ENCODE measurements at regions not wholly inside any gene's neighbourhood (a gene's known extent, or its start where the extent isn't known, plus 50 kb on each side); places are given as distances from the start of the nearest gene placed in this dataset.

GRCh38 chr4:185894481-185894880, 82.5 kb upstream of the SORBS2 start:
- no peak for DNase-seq

DNA sequence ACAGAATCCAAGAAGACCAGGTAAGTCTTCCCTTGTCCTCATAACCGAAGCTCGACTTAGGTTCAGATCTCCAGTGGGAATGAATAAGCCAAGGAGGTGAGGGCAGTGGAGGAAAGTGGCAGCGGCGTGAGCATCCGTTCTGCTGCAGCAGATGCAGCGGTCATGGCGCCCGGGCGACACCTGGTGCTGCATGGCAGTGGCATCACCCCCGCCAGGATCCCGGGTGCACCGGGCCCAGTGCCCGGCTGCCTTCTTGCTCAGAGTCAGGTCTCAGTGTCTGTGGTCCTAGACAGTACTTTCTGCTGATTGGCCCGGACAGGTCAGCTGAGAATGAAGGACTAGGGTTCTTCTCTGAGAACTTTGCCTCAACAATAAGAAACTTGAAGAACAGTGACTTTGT, 83.4 kb upstream of the SORBS2 start:
- no peak for DNase-seq

GRCh38 chr4:185895866-185896265, 83.9 kb upstream of the SORBS2 start:
- DNase-seq, result no peak

GRCh38 chr4:185896817-185897488, 85.0 kb upstream of the SORBS2 start:
- DNase-seq, result no peak

DNA sequence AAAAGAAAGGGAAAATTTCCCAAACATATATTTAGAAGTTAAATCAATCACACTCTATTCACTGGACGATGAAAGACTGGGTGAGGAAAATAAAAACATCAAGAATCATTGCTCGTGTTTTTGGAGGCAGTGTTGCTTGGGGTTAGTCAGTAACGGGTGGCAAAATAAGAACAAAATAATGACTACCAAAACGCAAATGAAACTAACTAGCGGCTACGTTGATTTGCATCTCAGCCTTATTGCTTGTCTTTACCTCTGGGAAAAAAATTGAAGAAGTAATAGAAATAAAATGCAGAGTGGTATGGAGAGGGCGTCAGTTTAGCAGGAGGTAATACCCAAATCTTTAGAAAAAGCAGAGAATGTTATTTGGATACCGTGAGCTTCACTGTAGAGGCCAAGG, 86.4 kb upstream of the SORBS2 start:
- no peak for DNase-seq

GRCh38 chr4:185899833-185900232, 87.8 kb upstream of the SORBS2 start:
- DNase-seq, result no peak

DNA sequence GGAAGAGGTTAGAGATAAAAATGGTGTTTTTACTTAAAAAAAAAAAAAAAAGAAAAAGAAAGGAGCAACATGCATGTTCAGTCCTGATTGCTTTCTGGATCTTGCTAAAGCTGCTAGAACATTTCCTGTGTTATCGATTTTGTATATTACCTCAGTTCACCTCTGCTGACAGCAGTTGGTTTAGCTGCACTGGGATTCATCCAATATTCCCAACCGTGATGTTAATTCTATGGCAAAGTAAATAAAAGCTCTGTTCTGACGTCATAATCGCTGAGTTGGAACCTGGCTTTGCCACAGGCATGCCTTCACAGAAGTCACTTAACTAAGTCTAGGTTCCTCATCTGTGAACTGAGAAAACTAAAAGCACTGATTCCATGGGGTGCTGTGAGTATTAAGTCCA, 90.7 kb upstream of the SORBS2 start:
- no peak for DNase-seq

DNA sequence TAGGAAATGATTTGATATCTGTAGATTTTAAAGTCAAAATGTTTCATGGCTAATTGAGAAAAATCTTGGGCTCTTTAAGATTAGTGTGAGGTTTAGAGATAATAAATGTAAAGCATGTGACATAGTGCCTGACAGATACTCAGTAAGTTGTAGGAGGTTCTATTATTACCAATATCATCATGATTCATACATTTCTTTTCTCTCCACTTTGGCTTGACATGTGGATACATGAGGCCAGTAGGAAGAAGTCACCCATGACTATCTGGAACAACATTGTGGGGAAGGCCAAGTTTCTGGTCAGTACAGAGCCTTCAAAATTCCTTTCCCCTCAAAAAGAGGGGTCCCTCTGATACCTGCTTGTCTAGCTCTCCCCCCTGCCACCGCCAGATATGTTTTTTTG, 91.2 kb upstream of the SORBS2 start:
- no peak for DNase-seq

GRCh38 chr4:185904381-185904780, 92.4 kb upstream of the SORBS2 start:
- no peak for DNase-seq

GRCh38 chr4:185909972-185910371, 98.0 kb upstream of the SORBS2 start:
- DNase-seq, result no peak

GRCh38 chr4:185911556-185912064, 99.6 kb upstream of the SORBS2 start:
- no peak for DNase-seq

DNA sequence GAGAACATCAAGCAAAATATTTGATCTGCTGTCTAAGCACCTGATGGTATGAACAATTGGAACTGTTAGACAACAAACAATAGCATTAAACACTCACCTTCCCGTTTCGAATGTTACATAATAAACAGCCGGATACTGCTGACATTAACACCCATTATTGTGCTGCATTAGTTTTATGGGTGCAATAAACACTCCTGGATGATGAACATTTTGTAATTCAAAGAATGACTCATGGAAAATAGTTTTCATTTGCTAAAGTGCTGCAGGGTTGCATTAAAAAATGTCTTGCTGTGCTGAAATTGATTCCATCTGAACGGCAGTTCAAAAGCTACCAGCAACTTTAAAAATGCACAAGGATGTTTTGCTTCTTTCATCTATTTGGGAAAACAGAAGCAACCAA, 100.8 kb upstream of the SORBS2 start:
- DNase-seq, result no peak

- no peak for DNase-seq
Observed at GRCh38 chr4:185914583-185915199, 102.7 kb upstream of the SORBS2 start.

DNA sequence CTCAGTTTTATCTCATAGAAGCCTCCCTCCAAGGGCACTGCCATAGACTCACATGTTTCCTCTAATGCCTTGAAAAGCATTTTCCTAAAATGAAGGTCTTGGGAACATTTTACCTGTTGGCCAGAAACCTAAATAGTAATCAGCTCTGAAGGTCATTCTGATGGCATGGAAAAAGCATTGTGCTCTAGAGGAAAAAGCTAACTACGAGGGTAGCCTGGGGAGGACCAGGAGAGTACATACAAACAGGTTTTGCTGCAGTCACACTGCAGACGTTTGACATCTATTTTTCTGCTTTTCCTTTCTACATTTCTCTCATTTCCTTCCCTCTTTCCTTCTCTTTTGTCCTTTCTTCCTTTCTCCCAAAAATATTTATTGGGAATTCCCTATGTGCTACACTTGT, 103.3 kb upstream of the SORBS2 start:
- DNase-seq, result no peak

DNA sequence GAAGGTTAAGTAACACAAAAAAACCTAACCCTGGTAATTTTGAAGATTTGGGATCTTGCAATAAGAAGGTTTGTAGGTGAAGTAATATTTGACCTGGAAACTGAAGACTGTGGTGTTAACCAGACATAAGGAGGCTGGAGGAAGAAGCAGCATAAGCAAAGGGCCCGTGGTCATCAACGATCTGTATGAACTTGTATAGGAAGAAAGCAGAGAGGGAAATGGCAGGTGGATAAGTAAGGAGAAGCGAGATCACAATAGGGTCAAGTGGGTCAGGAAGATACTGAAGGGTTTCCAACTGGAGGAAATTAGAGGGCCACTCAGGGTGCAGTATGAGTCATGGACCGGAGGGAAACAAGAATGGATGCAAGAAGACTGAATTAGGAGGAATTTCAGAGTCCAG, 103.8 kb upstream of the SORBS2 start:
- DNase-seq, result no peak

DNA sequence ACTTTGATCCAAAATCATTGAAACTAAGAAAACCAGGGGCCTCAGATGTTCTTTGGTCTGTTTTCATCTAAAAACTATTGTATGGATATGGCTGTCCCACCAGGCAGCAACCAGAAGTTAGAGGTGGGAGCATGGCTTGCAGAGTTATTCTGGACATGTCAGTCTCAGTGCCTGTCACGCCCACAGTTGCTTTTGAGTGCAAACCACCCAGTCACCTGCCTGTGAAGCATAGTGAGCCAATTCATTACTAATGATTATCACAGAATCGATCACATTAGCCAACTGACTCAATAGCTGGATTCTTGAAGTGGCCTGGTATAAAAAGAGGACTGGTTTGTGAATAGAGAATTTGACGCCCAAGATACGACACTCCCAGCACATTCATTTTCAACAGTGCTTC, 104.2 kb upstream of the SORBS2 start:
- DNase-seq, result no peak

- DNase-seq, result no peak
Observed at GRCh38 chr4:185916683-185917082, 104.7 kb upstream of the SORBS2 start.

DNA sequence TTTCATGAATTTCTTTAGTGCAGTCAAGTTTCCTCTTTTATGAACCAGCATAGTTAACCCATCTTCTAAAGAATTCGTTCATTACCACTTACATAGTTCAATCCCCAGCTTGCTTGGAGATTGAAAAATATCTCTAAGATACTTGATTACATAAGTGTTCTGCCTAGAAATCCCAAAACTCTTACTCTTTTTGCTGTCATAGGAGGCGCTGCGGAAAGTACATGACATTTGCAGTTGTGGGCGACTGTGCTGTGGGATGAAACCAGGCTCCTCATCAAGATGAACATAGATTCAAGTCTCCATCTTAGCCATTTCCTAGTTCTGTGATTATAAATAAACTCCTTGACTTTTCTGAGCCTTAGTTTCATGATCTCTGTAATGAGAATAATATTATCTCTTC, 107.1 kb upstream of the SORBS2 start:
- no peak for DNase-seq

DNA sequence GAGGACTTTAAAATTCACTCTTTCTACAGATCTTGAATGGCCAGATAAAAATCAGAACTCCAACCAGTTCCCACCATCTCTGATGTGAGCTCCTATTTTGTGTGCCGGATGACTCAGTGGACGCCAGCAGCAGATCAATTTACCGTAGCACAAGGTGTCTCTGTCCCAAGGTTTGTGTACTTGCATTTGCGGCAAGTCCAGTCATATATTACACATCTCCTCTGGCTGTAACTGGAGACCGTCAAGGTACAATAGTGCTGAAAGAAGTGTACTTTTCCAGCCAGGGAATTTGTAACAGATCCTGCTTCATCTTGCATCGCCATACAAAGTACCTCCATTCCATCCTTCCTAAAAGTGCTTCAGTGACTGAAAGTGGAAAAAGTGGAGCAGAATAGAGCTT, 108.2 kb upstream of the SORBS2 start:
- DNase-seq, result no peak

DNA sequence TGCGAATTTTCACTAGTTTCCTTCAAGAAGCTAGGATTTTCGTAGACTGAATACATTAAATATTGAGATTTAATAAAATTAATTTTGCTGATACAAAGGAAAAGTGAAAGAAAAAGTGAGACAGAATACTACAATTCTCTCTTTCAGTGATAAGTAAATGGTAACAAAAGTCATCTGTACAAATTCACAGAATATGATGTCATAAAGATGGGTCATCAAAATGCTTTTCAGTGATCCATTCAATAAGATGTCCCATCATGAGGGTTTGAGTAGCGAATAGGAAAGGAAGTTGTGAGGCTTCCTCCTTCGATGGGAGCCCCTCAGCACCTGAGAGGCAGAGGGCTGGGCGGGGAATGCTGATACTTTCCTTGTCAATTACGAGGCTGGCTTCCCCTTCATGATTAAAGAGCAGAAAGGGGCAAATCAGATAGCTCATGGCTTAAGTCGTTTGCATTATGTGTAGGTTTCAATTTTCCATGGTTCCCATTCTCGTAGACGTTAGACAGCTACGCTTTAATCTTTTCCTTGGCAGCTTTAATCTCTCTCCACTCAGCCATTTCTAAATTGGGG, 108.8 kb upstream of the SORBS2 start:
- no peak for DNase-seq

DNA sequence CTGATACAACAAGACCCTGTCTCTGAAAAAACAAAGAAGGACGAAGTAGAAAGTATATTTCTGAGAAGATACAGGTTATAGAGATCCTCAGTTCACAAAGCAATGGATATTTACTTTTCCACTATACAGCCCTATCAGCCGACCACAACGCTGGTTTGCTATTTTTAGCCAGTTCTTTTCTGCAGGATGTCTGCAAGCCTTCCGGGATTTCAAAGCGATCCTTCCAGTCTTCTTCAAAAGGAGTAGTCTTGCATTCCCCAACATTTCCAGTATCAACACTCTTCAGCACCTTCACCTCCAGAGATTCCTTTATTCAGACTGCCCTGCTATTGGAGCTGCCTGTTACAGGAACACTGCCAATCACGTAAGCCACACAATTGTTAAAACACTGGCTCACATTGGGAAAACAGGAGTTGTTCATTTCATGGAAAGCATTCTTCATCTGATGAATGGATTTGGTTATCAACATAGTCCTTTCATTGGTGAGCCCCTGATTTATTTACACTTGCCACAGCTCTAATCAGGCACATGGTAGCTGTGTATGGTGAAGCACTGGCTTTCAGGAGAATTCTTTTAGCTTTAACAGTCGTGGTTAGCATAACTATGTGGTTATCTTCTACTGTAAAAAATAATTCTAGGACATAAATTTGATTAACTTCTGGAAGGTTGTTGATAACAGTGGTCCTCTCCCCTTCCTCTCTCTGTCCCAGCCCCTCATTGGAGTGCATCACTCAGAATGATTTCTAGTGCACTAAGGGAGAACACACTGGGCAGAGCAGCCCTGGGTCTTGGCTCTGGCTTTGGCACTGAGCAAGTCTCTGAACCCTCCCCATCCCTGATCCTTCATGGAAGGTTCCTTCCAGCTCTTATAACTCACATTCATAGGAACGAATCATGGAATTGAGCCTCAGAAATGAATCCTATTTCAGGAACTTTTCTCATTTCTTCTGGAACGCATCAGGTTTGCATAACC, 109.9 kb upstream of the SORBS2 start:
- DNase-seq, result no peak

- no peak for DNase-seq
Observed at GRCh38 chr4:185924458-185925044, 112.6 kb upstream of the SORBS2 start.

GRCh38 chr4:185925910-185926360, 113.9 kb upstream of the SORBS2 start:
- DNase-seq, result no peak

Data from T-helper 1 cell (primary cell).